IMR-90 (cell line): ENCODE measurements at regions not wholly inside any gene's neighbourhood (a gene's known extent, or its start where the extent isn't known, plus 50 kb on each side); places are given as distances from the start of the nearest gene placed in this dataset.
A peak's percentile ranks its signal among the peaks of the same experiment; 100 is the strongest.

Experiments
- ATAC-seq: fragments of 200-7000 bp; cut with Tn5 transposase; 2 replicates; pipeline ENCODE4 v1.9.1; 2020; ENCODE audit warnings: low read depth, mild to moderate bottlenecking, moderate library complexity
- BruUV-seq: library from RNA; stranded (reverse); fragments of 400-500 nt; replicated peaks from 2 replicates; lab custom pipeline; 2021; lab: Mats Ljungman, UMichigan
- CTCF ChIA-PET: fragments of 300-600 bp; formaldehyde crosslinking; extraction: SDS; loops from one replicate; lab custom pipeline; 2021; ENCODE audit warnings: antibody characterized with exemption; lab: Yijun Ruan, JAX
- POLR2A ChIA-PET: fragments of 300-600 bp; sonication (Branson Sonifier 250); formaldehyde crosslinking; loops from one replicate; lab custom pipeline; 2022; ENCODE audit warnings: antibody characterized with exemption; ENCODE audit not compliant: unreplicated experiment; lab: Charles Lee
- DNase-seq: peaks from one replicate; pipeline ENCODE4 v3.0.0; 2013
- H2AFZ ChIP-seq: replicated peaks from 2 replicates; pipeline ENCODE3; 2013; ENCODE audit warnings: low read length, mild to moderate bottlenecking; ENCODE audit not compliant: poor library complexity
- H2AK5ac ChIP-seq: 2 replicates; pipeline ENCODE4 v1.6.1; 2013; ENCODE audit warnings: low read depth, low read length, inconsistent platforms
- H2AK9ac ChIP-seq: replicated peaks from 2 replicates; pipeline ENCODE3; 2013; ENCODE audit warnings: mild to moderate bottlenecking, low read depth, low read length, moderate library complexity; ENCODE audit not compliant: poor library complexity
- H2BK120ac ChIP-seq: 2 replicates; pipeline ENCODE4 v1.6.1; 2013; ENCODE audit warnings: low read depth, low read length, inconsistent platforms
- H2BK15ac ChIP-seq: 3 replicates; pipeline ENCODE4 v1.6.1; 2013; ENCODE audit warnings: low read depth, low read length, inconsistent platforms
- H2BK20ac ChIP-seq: 2 replicates; pipeline ENCODE4 v1.6.1; 2013; ENCODE audit warnings: low read depth, mild to moderate bottlenecking, inconsistent platforms, low read length, moderate library complexity
- H2BK5ac ChIP-seq: 2 replicates; pipeline ENCODE4 v1.6.1; 2013; ENCODE audit warnings: mild to moderate bottlenecking, low read depth, low read length, inconsistent platforms; ENCODE audit not compliant: poor library complexity, severe bottlenecking
- H3K14ac ChIP-seq: replicated peaks from 2 replicates; pipeline ENCODE4 v1.6.1; 2013; ENCODE audit warnings: low read depth, low read length, inconsistent platforms
- H3K18ac ChIP-seq: 2 replicates; pipeline ENCODE4 v1.6.1; 2013; ENCODE audit warnings: low read depth, low read length, control low read depth
- H3K23ac ChIP-seq: 2 replicates; pipeline ENCODE4 v1.6.1; 2013; ENCODE audit warnings: low read depth, low read length, inconsistent platforms
- H3K27ac ChIP-seq: 2 replicates; pipeline ENCODE4 v1.5.1; 2013; ENCODE audit warnings: mild to moderate bottlenecking, control low read depth, low read length; ENCODE audit not compliant: insufficient read depth
- H3K27me3 ChIP-seq: 2 replicates; pipeline ENCODE4 v1.6.1; 2013; ENCODE audit warnings: low read length; ENCODE audit not compliant: control insufficient read depth, insufficient read depth
- H3K36me3 ChIP-seq: 2 replicates; pipeline ENCODE4 v1.6.1; 2013; ENCODE audit warnings: low read length, mixed read lengths; ENCODE audit not compliant: control insufficient read depth, insufficient read depth
- H3K4ac ChIP-seq: 2 replicates; pipeline ENCODE4 v1.6.1; 2013; ENCODE audit warnings: low read depth, low read length, inconsistent platforms
- H3K4me1 ChIP-seq: 2 replicates; pipeline ENCODE4 v1.6.1; 2013; ENCODE audit warnings: low read length, mixed read lengths; ENCODE audit not compliant: control insufficient read depth, insufficient read depth
- H3K4me2 ChIP-seq: 2 replicates; pipeline ENCODE4 v1.6.1; 2013; ENCODE audit warnings: low read depth, mild to moderate bottlenecking, control low read depth, low read length, moderate library complexity
- H3K4me3 ChIP-seq: 2 replicates; pipeline ENCODE4 v1.5.1; 2013; ENCODE audit warnings: low read depth, mild to moderate bottlenecking, control low read depth, low read length, moderate library complexity; ENCODE audit not compliant: insufficient read depth
- H3K56ac ChIP-seq: 2 replicates; pipeline ENCODE4 v1.6.1; 2013; ENCODE audit warnings: low read length, inconsistent platforms; ENCODE audit not compliant: insufficient read depth; ENCODE audit errors: extremely low read depth
- H3K79me1 ChIP-seq, 2 experiments: 2 replicates each; pipeline ENCODE4 v1.6.1; 2013; ENCODE audit warnings: low read length in 2 of 2, inconsistent platforms in 1 of 2, low read depth in 1 of 2
- H3K9ac ChIP-seq: 2 replicates; pipeline ENCODE4 v1.6.1; 2013; ENCODE audit warnings: low read depth, low read length, control low read depth
- H3K9me1 ChIP-seq: 2 replicates; pipeline ENCODE4 v1.6.1; 2013; ENCODE audit warnings: low read length, inconsistent platforms; ENCODE audit not compliant: insufficient read depth
- H3K9me3 ChIP-seq: 2 replicates; pipeline ENCODE4 v1.6.1; 2013; ENCODE audit warnings: low read length; ENCODE audit not compliant: control insufficient read depth, insufficient read depth
- H4K20me1 ChIP-seq: 2 replicates; pipeline ENCODE4 v1.6.1; 2013; ENCODE audit warnings: low read length, inconsistent platforms; ENCODE audit not compliant: insufficient read depth
- H4K5ac ChIP-seq: 2 replicates; pipeline ENCODE4 v1.6.1; 2013; ENCODE audit warnings: mild to moderate bottlenecking, low read depth, low read length, control low read depth
- H4K8ac ChIP-seq, 2 experiments: 2 replicates each; pipeline ENCODE4 v1.6.1; 2013; ENCODE audit warnings: low read depth in 2 of 2, low read length in 2 of 2, control low read depth in 1 of 2, inconsistent platforms in 1 of 2
- H4K91ac ChIP-seq: 2 replicates; pipeline ENCODE4 v1.6.1; 2013; ENCODE audit warnings: low read depth, low read length, inconsistent platforms; ENCODE audit not compliant: insufficient read depth
- BHLHE40 ChIP-seq: fragments of 150-350 bp; IDR thresholded peaks from 2 replicates; pipeline ENCODE4 v1.6.1; 2016; ENCODE audit warnings: mild to moderate bottlenecking, low read depth, low read length
- FOS ChIP-seq: fragments of 150-350 bp; IDR thresholded peaks from 2 replicates; pipeline ENCODE4 v1.6.1; 2016; ENCODE audit warnings: low read depth, low read length
- MAFK ChIP-seq: IDR thresholded peaks from 2 replicates; pipeline ENCODE4 v1.6.1; 2012; ENCODE audit warnings: low read depth, low read length, improper control_type of control experiment
- MAZ ChIP-seq: IDR thresholded peaks from 2 replicates; pipeline ENCODE4 v1.6.1; 2012; ENCODE audit warnings: low read depth, mild to moderate bottlenecking, low read length, improper control_type of control experiment, moderate library complexity, borderline replicate concordance
- MXI1 ChIP-seq: IDR thresholded peaks from 2 replicates; pipeline ENCODE4 v1.6.1; 2012; ENCODE audit warnings: low read depth, mild to moderate bottlenecking, low read length, moderate library complexity, borderline replicate concordance
- NFE2L2 ChIP-seq: fragments of 150-350 bp; IDR thresholded peaks from 2 replicates; pipeline ENCODE4 v1.6.1; 2016; ENCODE audit warnings: low read depth, mild to moderate bottlenecking, low read length
- POLR2A ChIP-seq: IDR thresholded peaks from 2 replicates; pipeline ENCODE4 v1.6.1; 2012; ENCODE audit warnings: mild to moderate bottlenecking, low read depth, low read length
- RAD21 ChIP-seq: IDR thresholded peaks from 2 replicates; pipeline ENCODE4 v1.6.1; 2012; ENCODE audit warnings: low read length, improper control_type of control experiment
- RCOR1 ChIP-seq: IDR thresholded peaks from 2 replicates; pipeline ENCODE4 v1.6.1; 2012; ENCODE audit warnings: mild to moderate bottlenecking, low read length, improper control_type of control experiment; ENCODE audit not compliant: insufficient replicate concordance
- RFX5 ChIP-seq: IDR thresholded peaks from 2 replicates; pipeline ENCODE4 v1.8.0; 2012; ENCODE audit warnings: low read depth, mild to moderate bottlenecking, low read length, moderate library complexity
- SMC3 ChIP-seq: fragments of 150-350 bp; IDR thresholded peaks from 2 replicates; pipeline ENCODE4 v1.6.1; 2016; ENCODE audit warnings: low read depth, mild to moderate bottlenecking, antibody characterized with exemption, low read length, moderate library complexity
- WGBS, 2 experiments: methylation state at CpG; one replicate each; pipeline versions ENCODE4 v1.1.5 to v1.1.7; 2013; ENCODE audit warnings: missing lambda C conversion rate in 2 of 2; ENCODE audit not compliant: insufficient read length in 1 of 2; ENCODE audit errors: extremely low coverage in 2 of 2; 5-methylcytosine and 5-hydroxymethylcytosine counted together
- dilution Hi-C: fragments of 300-500 bp; cut with HindIII; formaldehyde crosslinking; loops from one replicate; pipeline ENCODE4 v1.14.3; 2018; ENCODE audit warnings: low sequenced_read_pairs; ENCODE audit not compliant: unreplicated experiment
- in situ Hi-C: fragments of 300-500 bp; cut with MboI; formaldehyde crosslinking; loops from 3 replicates; pipeline ENCODE4 v1.14.3; 2019; ENCODE audit warnings: low sequenced_read_pairs, inconsistent platforms, mixed read lengths
- intact Hi-C: fragments of 100-400 bp; cut with micrococcal nuclease; formaldehyde crosslinking; loops from 2 replicates; pipeline ENCODE4 v1.10.0; 2022
- TF ChIP-seq, protein P1 (sequence below): fragments of 150-350 bp; IDR thresholded peaks from 2 replicates; pipeline ENCODE4 v1.6.1; 2017; ENCODE audit warnings: mild to moderate bottlenecking, antibody characterized with exemption, low read length, low read depth
- TF ChIP-seq, protein P2 (sequence below): fragments of 150-350 bp; IDR thresholded peaks from 2 replicates; pipeline ENCODE4 v1.6.1; 2016; ENCODE audit warnings: low read depth, mild to moderate bottlenecking, low read length, moderate library complexity, borderline replicate concordance

DNA sequence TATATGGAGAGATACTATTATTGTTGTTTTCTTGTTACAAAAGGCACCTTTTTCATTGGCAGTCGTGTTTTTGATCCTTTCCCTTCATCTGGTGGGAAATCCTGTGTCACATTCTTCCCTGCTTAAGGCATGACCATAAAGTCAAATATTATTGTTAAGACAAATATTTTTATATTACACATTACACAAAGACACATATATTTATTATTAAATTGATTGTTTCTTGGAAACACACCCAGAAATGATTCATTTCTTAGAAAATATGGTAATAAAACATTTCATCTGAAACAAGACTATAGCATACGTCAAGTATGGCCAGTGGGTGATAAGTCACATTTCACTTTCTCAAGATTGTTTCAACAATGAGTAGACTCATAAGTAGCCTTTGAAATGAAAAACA, 77.3 kb downstream of the KCTD12 start:
- no peak overlapping the region for H2BK5ac ChIP-seq
- no peaks in the 10 kb centered on the region for H3K79me1 ChIP-seq
- H4K5ac ChIP-seq, result no peak overlapping the region; the same call in 1 of the 2 replicates
- no peak overlapping the region for H2AFZ ChIP-seq
- intact Hi-C loops, result no loop called here
- ChIA-PET CTCF (no interaction called here), POLR2A (no interaction called here)
- no peak overlapping the region for H2AK5ac ChIP-seq
- no peak overlapping the region for H3K14ac ChIP-seq
- no peaks in the 10 kb centered on the region for H3K9me3 ChIP-seq
- H2BK120ac ChIP-seq, result no peak overlapping the region
- H4K91ac ChIP-seq, result no peak overlapping the region
- no CpG with 5 or more reads among the region's 2 CpGs for WGBS, 2 experiments
- no peak overlapping the region for H2BK15ac ChIP-seq
- peaks cover 12% of the 10 kb centered on the region for H3K27me3 ChIP-seq
- no peak overlapping the region for H3K23ac ChIP-seq
- H2BK20ac ChIP-seq, result no peak overlapping the region
- H3K56ac ChIP-seq, result no peak overlapping the region
- H3K9me1 ChIP-seq, result no peaks in the 10 kb centered on the region
- DNase-seq, result peak; percentile 31
- TF ChIP-seq BHLHE40 (no peak), RFX5 (no peak), FOS (no peak), MXI1 (no peak), POLR2A (no peak), SMC3 (no peak), RAD21 (no peak), NFE2L2 (no peak), RCOR1 (no peak), MAZ (no peak), MAFK (no peak)
- TF ChIP-seq, protein P1, sequence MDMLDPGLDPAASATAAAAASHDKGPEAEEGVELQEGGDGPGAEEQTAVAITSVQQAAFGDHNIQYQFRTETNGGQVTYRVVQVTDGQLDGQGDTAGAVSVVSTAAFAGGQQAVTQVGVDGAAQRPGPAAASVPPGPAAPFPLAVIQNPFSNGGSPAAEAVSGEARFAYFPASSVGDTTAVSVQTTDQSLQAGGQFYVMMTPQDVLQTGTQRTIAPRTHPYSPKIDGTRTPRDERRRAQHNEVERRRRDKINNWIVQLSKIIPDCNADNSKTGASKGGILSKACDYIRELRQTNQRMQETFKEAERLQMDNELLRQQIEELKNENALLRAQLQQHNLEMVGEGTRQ, result no peak
- TF ChIP-seq, protein P2, sequence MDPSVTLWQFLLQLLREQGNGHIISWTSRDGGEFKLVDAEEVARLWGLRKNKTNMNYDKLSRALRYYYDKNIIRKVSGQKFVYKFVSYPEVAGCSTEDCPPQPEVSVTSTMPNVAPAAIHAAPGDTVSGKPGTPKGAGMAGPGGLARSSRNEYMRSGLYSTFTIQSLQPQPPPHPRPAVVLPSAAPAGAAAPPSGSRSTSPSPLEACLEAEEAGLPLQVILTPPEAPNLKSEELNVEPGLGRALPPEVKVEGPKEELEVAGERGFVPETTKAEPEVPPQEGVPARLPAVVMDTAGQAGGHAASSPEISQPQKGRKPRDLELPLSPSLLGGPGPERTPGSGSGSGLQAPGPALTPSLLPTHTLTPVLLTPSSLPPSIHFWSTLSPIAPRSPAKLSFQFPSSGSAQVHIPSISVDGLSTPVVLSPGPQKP, result no peak
- H3K18ac ChIP-seq, result no peak overlapping the region
- in situ Hi-C loops, result no loop called here
- no peak overlapping the region for H4K8ac ChIP-seq
- no peak overlapping the region for H3K4me3 ChIP-seq
- H3K4ac ChIP-seq, result no peak overlapping the region
- H3K4me1 ChIP-seq, result peaks cover 1% of the 10 kb centered on the region; the same call in 1 of the 2 replicates
- peak; percentile 65 for ATAC-seq
- no peak overlapping the region for H3K4me2 ChIP-seq
- no TSS peak for BruUV-seq
- H4K20me1 ChIP-seq, result no peaks in the 10 kb centered on the region
- dilution Hi-C loops, result no loop called here
- no peak overlapping the region for H3K27ac ChIP-seq
- H3K9ac ChIP-seq, result no peak overlapping the region
- no peak overlapping the region for H2AK9ac ChIP-seq
- H3K36me3 ChIP-seq, result no peaks in the 10 kb centered on the region
